H7 (cell line): ENCODE measurements at regions not wholly inside any gene's neighbourhood (a gene's known extent, or its start where the extent isn't known, plus 50 kb on each side); places are given as distances from the start of the nearest gene placed in this dataset.
"Not testable (repeated sequence)": the region's sequence is repeated elsewhere in the genome, so short reads cannot be mapped to it uniquely, and the experiment has no call there.

Experiments
- DNase-seq: peaks from one replicate; pipeline ENCODE4 v3.0.0; 2012
- H3K27me3 ChIP-seq: 2 replicates; pipeline ENCODE4 v1.6.0; 2011; ENCODE audit warnings: mild to moderate bottlenecking, low read length; ENCODE audit not compliant: control insufficient read depth, insufficient read depth
- H3K36me3 ChIP-seq: replicated peaks from 2 replicates; pipeline ENCODE4 v1.5.1; 2011; ENCODE audit warnings: low read length; ENCODE audit not compliant: control insufficient read depth, insufficient read depth
- H3K4me3 ChIP-seq: 2 replicates; pipeline ENCODE4 v1.5.1; 2011; ENCODE audit warnings: low read depth, mild to moderate bottlenecking, control low read depth, low read length, moderate library complexity; ENCODE audit not compliant: insufficient read depth

DNA sequence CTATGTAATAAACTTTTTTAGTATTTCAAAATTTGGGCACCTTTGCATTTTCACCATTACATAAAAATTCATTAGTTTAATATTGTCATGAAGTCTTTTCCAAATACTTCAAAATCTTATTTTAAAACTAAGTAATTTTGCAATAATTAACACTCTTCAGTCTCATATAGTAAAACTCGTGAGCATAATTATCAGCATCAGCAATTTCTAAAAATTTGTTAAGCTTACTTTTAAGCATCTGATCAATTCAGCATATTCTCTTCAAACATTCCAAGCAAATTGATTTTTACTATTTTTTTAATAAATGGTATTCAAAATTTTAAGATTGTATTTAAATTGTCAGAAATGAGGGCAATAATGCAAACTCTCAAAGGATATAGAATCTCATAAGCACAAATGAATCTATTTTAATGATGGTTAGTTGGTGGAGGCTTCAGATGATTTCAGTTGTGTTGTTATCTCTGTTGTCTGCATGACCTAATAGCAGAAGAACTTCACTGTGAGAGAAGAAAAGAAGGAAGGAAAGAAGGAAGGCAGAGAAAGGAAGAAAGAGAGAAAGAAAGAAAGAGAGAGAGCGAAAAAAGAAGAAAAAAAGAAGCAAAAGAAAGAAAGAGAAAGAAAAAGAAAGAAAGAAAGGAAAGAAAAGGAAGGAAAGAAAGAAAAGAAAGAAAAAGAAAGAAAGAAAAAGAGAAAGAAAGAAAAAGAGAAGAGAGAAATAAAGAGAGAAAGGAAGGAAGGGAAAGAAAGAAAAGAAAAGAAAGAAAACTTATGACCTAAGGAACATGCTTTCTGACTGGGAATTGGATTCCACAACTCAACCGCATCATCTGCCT, 860.5 kb downstream of the NCAM2 start:
- Histone ChIP-seq H3K36me3 (no peaks in the 10 kb centered on the region), H3K27me3 (no peaks in the 10 kb centered on the region), H3K4me3 (no peak overlapping the region)
- DNase-seq = no peak

- Histone ChIP-seq H3K4me3 (no peak overlapping the region), H3K36me3 (no peaks in the 10 kb centered on the region), H3K27me3 (no peaks in the 10 kb centered on the region)
- no peak for DNase-seq
These were observed 862.7 kb downstream of the NCAM2 start for GRCh38 chr21:21860888-21861287.

GRCh38 chr21:21864321-21864840, 866.2 kb downstream of the NCAM2 start:
- no peak for DNase-seq
- Histone ChIP-seq H3K27me3 (no peaks in the 10 kb centered on the region), H3K36me3 (no peaks in the 10 kb centered on the region), H3K4me3 (no peak overlapping the region)

DNA sequence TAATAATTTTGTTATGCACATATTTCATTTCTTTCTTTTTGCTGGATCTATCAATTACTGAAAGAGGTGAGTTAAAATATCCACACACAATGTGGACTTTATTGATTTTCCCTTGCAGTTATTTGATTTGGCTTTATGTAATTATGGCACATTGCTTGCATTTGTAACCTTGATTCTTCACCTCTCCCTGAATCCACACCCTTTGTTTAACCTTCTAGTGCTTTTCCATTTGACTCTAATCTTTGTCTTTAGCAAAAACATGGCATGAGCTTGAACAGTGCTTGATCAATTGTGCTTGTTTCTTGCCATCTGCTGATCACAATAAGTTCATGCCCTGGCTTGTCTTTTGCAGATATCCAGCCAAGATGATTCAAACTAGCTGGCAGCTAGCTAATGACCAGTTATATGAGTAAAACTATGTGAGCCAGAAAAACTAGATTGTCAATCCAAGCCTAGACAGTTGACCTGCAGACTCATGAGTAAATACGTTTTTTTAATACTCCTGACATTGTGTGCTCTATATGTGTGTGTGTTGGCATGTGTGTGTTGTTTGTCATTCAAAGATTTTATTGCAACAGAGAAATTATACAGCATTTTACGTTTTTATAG, 899.2 kb downstream of the NCAM2 start:
- Histone ChIP-seq H3K27me3 (no peaks in the 10 kb centered on the region), H3K4me3 (no peak overlapping the region), H3K36me3 (no peaks in the 10 kb centered on the region)
- DNase-seq = no peak

- no peak overlapping the region for H3K4me3 ChIP-seq
- H3K36me3 ChIP-seq = no peaks in the 10 kb centered on the region
- no peaks in the 10 kb centered on the region for H3K27me3 ChIP-seq
- no peak for DNase-seq
These were observed 900.6 kb downstream of the NCAM2 start for GRCh38 chr21:21898801-21899200.

- not testable (repeated sequence) for H3K4me3 ChIP-seq, DNase-seq, H3K36me3 ChIP-seq, H3K27me3 ChIP-seq
These were observed 904.2 kb downstream of the NCAM2 start for GRCh38 chr21:21902416-21902815.

- Histone ChIP-seq H3K4me3 (no peak overlapping the region), H3K27me3 (no peaks in the 10 kb centered on the region), H3K36me3 (no peaks in the 10 kb centered on the region)
- DNase-seq = no peak
These were observed 909.1 kb downstream of the NCAM2 start for GRCh38 chr21:21907271-21907670.

DNA sequence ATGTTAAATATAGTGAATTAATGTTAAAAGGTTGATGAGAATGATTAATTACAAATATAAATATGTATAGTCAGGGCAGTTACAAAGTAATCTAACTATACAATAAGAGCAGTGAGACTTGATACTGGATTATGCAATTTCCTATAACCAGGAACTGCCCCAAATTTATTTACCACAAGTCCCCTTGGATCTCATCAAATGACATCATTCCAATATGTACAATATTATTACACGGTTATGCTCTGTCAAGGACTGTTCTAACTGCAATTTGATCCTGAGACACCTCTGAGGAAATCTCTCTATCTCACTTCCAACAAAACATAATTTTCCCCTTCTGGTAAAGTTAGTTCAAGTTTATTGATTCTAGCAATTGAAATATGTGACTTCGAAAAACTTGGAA, 917.6 kb downstream of the NCAM2 start:
- Histone ChIP-seq H3K4me3 (no peak overlapping the region), H3K27me3 (no peaks in the 10 kb centered on the region), H3K36me3 (no peaks in the 10 kb centered on the region)
- no peak for DNase-seq

DNA sequence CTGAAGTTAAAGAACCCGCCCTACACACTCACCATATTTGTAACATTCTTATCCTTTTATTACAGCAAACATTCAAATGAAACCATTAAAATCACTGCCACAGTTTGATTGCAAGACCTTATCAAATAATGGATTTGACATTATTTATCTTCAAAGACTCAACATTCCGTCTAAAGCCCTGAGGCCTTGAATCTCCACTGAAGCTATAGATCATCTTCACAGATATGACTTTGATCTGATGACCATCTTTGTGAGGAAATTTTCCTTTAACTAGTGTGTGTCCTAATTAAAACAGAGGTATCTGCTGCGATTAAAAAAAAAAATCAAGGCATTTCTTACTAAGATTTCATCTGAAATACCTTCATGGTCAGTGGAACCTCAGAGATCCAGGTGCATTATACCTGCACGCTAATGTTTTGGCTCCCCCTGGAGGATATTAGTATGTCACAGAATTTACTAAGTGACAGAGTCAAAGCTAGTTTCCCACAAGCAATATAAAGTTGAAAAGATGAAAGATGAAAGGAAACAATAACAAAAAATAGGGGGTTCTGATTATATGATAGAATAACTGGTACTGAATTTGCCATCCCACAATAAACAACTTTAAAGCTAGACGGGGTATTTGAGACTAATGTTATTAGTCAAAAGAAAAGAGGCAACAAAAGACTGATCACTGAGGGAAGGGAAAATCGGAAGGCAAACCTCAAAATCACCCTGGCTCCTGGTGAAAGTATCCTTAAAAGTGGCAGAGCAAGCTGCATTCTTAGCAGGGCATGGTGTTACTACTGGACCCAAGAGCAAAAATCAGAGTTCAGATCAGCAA, 923.4 kb downstream of the NCAM2 start:
- H3K4me3 ChIP-seq = no peak overlapping the region
- no peaks in the 10 kb centered on the region for H3K36me3 ChIP-seq
- DNase-seq = peak; percentile 14
- no peaks in the 10 kb centered on the region for H3K27me3 ChIP-seq

GRCh38 chr21:21929226-21929625, 931.0 kb downstream of the NCAM2 start:
- H3K27me3 ChIP-seq = no peaks in the 10 kb centered on the region
- H3K4me3 ChIP-seq = no peak overlapping the region
- DNase-seq = no peak
- no peaks in the 10 kb centered on the region for H3K36me3 ChIP-seq

DNA sequence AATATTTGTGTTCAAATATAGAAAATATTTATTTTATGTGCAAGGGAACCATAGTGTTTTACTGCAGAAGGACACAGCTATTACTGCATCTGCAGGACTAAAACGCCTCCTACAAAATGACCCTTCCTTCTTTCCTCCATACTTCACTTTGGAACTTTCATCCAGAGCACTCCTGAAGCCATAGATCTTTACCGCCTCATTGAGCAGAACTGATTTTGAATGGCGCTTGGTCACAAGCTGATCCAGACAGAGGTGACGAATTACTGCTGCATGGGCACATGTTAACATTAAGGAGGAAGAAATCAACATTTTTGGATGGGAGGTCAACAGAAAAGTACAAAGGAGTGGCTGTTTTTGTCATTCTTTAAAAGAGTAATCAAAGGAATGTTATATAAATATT, 931.6 kb downstream of the NCAM2 start:
- Histone ChIP-seq H3K4me3 (no peak overlapping the region), H3K36me3 (no peaks in the 10 kb centered on the region), H3K27me3 (no peaks in the 10 kb centered on the region)
- no peak for DNase-seq

DNA sequence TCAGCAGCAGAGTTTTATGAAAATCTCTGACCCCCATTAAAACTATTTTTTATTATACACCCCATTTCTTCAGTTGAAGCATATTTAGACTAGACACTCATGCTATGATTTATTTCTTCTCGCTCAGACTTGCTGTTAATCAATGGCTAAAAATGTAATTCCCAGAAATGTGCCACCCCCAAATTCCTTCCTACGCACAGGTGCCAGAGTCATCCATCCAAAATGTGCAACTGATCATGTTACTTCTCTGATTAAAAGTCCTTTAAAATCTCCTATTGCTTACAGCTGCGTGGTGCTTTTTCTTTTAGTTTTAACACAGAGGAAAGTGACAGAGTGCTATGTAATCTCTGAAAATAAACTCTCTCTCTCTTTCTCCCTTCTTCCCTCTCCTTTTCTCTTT, 954.4 kb downstream of the NCAM2 start:
- no peaks in the 10 kb centered on the region for H3K27me3 ChIP-seq
- DNase-seq = no peak
- H3K4me3 ChIP-seq = no peak overlapping the region
- H3K36me3 ChIP-seq = no peaks in the 10 kb centered on the region

DNA sequence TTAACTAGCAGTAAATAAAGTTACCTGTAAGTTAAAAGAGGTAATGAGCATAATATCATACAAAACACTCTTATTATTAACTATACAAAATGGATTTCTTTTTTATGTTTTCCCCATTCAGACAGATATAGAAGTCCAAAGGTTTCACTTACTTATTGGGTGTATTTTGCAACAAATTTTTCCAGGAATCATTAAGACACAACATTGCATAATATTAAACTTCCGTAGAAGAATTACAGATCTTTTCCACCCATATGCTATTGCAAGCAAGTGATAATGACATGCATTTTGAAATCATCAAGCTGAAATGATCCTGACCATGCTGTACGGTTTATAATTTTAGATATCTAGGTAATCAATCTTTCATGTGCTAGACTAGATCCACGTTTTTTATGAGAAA, 957.0 kb downstream of the NCAM2 start:
- H3K27me3 ChIP-seq = no peaks in the 10 kb centered on the region
- H3K36me3 ChIP-seq = no peaks in the 10 kb centered on the region
- no peak overlapping the region for H3K4me3 ChIP-seq
- no peak for DNase-seq

- no peak for DNase-seq
- no peaks in the 10 kb centered on the region for H3K36me3 ChIP-seq
- H3K4me3 ChIP-seq = no peak overlapping the region
- H3K27me3 ChIP-seq = no peaks in the 10 kb centered on the region
These were observed 959.3 kb downstream of the NCAM2 start for GRCh38 chr21:21957490-21957889.

- no peaks in the 10 kb centered on the region for H3K36me3 ChIP-seq
- H3K27me3 ChIP-seq = peaks cover 2% of the 10 kb centered on the region; the same call in 1 of the 2 replicates
- no peak overlapping the region for H3K4me3 ChIP-seq
- no peak for DNase-seq
These were observed 965.7 kb downstream of the NCAM2 start for GRCh38 chr21:21963911-21964310.
